Activated gamma-delta T cell treated with Interleukin-2 at 50 U/mL for 16 hours (primary cell): ENCODE measurements at regions not wholly inside any gene's neighbourhood (a gene's known extent, or its start where the extent isn't known, plus 50 kb on each side); places are given as distances from the start of the nearest gene placed in this dataset.
"Not testable (repeated sequence)": the region's sequence is repeated elsewhere in the genome, so short reads cannot be mapped to it uniquely, and the experiment has no call there.

ENCODE experiments used
- DNase-seq: peaks from one replicate; pipeline ENCODE4 v3.0.0-alpha.2; 2020

GRCh38 chr13:26883613-26884257 is 123.1 kb upstream of the GPR12 start:
- no peak for DNase-seq

- DNase-seq: no peak
Observed at GRCh38 chr13:26882731-26883130, 122.1 kb upstream of the GPR12 start.

GRCh38 chr13:26881154-26881553 is 120.6 kb upstream of the GPR12 start:
- DNase-seq: no peak

GRCh38 chr13:26880735-26881134 is 120.1 kb upstream of the GPR12 start:
- no peak for DNase-seq

GRCh38 chr13:26878438-26878837 is 117.9 kb upstream of the GPR12 start:
- DNase-seq: no peak

- DNase-seq: no peak
Observed at GRCh38 chr13:26873386-26873698, 112.8 kb upstream of the GPR12 start.

- DNase-seq: peak; percentile 40
Observed at GRCh38 chr13:26872525-26873385, 112.2 kb upstream of the GPR12 start.

GRCh38 chr13:26867451-26868091 is 107.0 kb upstream of the GPR12 start:
- peak; percentile 8 for DNase-seq

- DNase-seq: no peak
Observed at GRCh38 chr13:26864576-26864975, 104.0 kb upstream of the GPR12 start.

- DNase-seq: no peak
Observed at GRCh38 chr13:26861941-26862340, 101.4 kb upstream of the GPR12 start.

GRCh38 chr13:26855921-26856320 is 95.3 kb upstream of the GPR12 start:
- no peak for DNase-seq

GRCh38 chr13:26855071-26855470 is 94.5 kb upstream of the GPR12 start:
- DNase-seq: no peak

- DNase-seq: no peak
Observed at GRCh38 chr13:26853323-26853722, 92.7 kb upstream of the GPR12 start.

GRCh38 chr13:26847281-26847680 is 86.7 kb upstream of the GPR12 start:
- DNase-seq: no peak

- DNase-seq: not testable (repeated sequence)
Observed at GRCh38 chr13:26845063-26845462, 84.5 kb upstream of the GPR12 start.

GRCh38 chr13:26839682-26840081 is 79.1 kb upstream of the GPR12 start:
- no peak for DNase-seq

GRCh38 chr13:26838821-26839220 is 78.2 kb upstream of the GPR12 start:
- DNase-seq: no peak

- DNase-seq: no peak
Observed at GRCh38 chr13:26837997-26838396, 77.4 kb upstream of the GPR12 start.

- no peak for DNase-seq
Observed at GRCh38 chr13:26837102-26837501, 76.5 kb upstream of the GPR12 start.

GRCh38 chr13:26836626-26837025 is 76.0 kb upstream of the GPR12 start:
- DNase-seq: no peak

- DNase-seq: no peak
Observed at GRCh38 chr13:26834646-26835045, 74.1 kb upstream of the GPR12 start.

GRCh38 chr13:26831336-26831908 is 70.8 kb upstream of the GPR12 start:
- no peak for DNase-seq

- no peak for DNase-seq
Observed at GRCh38 chr13:26829716-26830115, 69.1 kb upstream of the GPR12 start.

- DNase-seq: no peak
Observed at GRCh38 chr13:26824581-26824980, 64.0 kb upstream of the GPR12 start.
